ENCODE measurements at regions not wholly inside any gene's neighbourhood (a gene's known extent, or its start where the extent isn't known, plus 50 kb on each side); places are given as distances from the start of the nearest gene placed in this dataset.

DNA sequence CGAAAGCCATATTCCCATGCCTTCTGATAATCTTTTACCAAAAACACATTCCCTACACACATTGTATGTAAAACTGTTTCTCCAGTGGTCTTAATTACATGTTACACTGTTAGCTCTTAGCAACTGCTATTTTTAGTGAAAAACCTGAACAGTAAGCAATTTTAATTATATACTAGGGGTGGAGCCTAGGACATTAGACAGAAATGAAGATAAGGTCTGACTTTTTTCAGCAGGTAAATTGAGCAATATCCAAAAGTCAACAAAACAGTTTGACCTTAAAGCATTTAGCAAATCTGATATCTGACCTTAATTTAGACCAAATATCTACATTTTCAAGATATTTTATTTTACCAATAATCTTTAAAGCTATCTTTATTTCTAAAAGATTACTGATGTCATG, 60.2 kb downstream of the PDE6H start:
- no peak for DNase-seq

DNA sequence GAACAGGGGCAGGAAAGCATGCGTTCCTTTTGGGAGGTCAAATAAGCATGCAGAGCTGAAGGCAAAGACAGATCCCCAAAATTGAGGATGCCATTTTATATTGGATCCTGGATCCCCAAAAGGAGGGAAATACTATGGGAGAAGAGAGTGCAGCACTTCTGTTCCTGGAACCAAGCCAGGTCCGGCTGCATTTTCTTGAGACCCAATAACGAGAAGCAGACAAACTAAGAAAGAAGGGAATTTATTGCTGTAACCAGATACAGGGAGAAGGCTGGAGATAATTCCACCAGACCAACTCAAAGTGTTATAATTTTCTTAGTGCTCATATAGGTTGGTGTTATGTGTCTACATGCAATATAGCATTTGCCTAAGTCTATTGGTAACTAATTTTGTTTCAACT, 60.8 kb downstream of the PDE6H start:
- DNase-seq: no peak

DNA sequence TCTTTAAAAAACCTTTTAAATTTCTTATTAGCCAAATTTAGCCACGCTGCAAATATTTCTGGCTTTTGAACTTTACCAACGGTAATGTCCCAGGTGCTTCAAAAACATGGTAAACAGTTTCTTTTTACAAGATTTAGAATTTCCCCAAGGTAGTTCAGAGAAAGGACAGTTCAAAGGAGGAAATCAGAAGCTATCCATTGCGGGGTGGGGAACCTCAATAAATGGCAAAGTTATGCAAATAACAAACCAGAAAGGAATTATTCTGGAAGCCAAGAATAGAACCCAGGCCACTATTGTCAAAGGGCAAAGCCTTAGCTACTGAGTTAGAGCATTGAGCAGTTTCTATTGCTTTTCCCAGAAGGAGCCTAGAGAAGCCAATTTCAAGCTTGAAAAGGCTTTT, 62.3 kb downstream of the PDE6H start:
- no peak for DNase-seq

DNA sequence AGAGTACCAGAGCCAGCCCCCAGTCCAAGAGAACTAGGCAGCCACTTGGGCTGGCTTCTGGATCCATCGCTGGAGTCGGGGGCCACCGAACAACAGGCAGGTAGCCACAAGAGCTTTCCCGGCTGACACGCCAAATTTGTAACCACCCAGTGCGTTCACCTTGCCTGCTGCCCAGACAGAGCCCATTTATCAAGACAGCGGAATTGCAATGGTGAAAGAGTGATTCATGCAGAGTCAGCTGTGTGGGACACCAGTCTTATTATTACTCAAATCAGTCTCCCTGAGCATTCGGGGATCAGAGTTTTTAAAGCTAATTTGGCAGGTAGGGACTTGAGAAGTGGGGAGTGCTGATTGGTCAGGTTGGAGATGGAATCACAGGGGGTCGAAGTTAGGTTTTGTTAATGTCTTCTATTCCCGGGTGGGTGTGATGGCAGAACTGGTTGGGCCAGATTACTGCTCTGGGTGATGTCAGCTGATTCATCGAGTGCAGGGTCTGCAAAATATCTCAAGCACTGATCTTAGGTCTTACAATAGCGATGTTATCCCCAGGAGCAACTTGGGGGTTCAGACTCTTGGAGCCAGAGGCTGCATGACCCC, 64.3 kb downstream of the PDE6H start:
- no peak for DNase-seq

DNA sequence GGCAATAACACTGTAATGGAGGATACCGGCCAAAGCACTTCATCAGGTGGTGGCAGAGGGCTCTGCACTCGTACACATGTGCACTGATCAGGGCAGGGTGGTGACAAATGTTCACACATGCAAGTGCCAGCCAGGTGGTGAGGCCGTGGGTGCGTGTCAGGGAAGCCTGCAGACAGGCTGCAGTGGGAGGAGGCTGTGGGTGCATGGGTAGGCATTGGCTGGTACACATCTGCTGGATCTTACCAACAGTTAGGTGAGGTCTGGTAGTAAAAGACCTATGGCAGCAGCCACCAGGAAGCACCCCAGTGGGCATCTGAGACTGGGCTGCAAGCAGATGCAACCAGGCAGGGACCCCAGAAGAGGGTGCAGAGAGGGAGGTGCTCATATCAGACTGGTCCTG, 65.3 kb downstream of the PDE6H start:
- DNase-seq: no peak

DNA sequence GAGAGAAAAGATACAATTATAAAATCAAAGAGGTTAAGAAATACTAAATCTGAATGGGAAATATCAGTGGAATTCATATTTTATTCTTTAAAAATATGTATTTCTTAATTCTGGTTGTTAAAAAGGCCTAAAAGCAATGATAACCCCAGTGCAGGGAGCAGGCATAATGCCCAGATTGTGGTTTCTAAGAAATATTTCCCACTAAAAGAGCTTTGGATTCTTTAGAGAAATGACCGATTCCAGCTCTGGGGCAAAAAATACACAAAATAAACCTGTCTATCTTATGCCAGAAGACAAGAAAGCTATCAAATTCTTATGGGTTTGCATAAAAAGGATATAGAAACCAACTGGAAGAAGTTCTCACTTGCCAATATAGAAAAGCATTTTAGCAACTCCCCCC, 71.6 kb downstream of the PDE6H start:
- no peak for DNase-seq

DNA sequence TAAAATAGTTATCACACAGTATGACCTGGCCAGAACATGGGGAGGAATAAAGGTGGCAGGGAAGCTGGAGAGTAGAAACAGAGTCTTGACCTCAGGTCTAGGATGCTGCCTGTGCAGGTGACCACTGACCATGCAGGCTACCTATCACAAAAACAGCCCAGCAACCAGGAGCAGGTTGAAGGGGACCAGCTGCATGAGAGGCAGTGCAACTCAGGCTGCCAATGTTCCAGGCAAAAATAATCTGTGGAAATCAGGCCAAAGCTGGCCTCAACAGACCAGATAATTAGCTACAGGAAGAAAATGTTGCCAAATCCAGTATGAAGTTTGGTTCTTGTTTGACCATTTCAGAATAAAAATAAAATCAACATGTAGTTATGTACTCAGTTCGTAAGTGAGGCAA, 72.6 kb downstream of the PDE6H start:
- DNase-seq: no peak

DNA sequence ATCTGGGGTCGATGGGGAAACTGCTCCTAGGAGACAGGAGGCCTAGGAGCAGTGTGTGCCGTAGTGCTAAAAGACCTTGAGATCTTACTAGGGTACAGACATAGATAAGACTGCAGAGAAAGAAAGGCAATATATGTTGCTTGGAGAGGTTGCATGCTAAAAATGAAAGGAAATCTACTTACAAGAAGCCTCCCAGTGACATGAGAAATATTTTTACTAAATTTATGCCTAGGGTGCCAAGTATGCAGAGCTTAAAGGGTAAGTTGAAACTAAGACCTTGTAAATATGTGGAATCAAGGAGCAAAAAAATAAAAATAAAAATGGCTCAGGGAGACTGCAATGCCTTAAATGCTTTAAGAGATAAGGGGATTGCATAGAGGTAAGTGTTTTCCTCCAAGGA, 74.8 kb downstream of the PDE6H start:
- DNase-seq: no peak

DNA sequence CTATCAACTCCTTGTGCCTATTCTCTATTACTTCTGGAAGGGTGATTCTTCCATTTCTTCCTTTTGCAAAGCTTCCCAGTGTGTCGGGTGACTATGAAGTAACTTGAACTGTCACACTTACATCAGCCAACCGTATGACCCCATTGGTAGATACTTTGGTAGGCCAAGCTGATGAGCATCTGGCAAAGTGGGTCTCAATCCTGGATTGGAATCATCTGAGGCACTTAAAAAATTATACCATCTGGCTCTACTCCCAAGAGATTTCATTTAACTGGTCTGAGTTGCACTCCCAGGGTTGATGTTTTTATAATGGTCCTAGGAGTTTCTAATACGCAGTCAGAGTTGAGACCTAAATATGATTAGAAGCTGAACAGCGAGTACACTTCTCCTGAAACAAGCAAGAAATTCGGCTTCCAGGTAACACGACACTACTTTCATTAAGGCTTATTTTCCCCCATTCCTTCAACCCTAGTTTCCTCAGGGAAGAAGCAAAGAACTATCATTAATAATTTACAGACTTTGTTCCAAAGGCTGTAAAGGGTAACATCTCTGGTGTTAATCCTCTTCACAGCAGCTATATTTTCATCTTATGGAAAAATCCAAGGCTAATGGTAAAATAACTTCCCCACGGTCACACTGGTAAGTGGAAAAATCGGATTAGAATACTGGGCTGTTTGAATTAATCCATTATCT, 76.8 kb downstream of the PDE6H start:
- peak; percentile 54 for DNase-seq

DNA sequence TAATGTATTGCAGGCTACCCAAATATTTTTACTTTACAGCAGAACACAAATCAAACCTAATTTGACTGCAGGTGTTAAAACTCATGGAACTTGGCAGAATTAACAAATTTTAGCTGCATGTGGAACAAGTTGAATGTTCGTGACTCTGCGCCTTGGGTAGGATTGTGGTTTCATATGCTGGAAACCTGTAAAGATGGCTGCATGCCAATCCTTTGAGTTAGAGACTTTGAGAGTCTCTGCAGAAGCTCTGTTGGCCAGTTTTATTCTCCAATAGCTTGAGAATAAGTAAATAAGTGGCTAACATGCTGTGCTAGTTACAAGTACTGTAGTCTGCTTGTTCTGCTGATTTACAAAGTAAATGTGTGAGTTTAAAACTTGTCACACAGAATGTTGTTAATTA, 77.8 kb downstream of the PDE6H start:
- no peak for DNase-seq

DNA sequence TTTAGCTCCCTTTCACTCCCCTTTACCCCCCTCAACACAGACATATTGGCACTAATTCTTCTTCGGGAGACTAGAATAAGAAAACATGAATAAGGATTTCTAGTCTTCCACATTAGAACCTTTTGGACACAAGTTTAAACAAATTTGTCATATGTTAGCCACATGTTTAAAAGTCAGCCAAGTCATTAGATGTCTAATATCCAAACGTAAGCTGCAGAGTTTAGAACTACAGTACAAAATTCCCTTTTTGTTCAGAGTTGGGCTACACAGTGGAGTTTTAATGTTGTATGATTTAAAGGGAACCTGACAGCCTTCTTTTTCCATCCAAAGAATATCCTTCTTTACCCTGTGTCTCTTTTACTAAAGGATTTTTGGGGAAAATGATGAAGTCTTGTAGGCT, 79.8 kb downstream of the PDE6H start:
- DNase-seq: no peak

DNA sequence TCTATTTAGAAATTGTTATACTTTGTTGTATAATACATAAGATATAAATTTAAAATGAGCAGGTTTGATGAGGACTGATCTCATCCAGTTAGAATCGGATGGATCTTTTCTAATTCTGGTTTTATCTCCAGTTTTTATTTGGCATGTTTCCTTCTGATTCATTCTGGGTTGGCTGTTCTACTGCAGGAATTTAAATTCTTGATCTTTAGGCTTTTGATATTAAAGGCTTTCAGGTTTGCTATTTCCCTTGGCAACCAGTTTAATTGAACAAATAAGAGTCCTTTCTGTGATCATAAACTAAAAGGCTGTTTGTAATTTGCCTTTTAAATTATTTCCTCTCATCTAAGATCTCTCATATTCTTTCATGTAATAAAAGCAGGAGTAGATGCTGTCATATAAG, 83.4 kb downstream of the PDE6H start:
- DNase-seq: no peak

Data from retina (tissue), 1 donor.